Activated T-cell treated with anti-CD3 and anti-CD28 coated beads, Interleukin-2, amount 50 U/mL, for 48 hours (primary cell): ENCODE measurements at regions not wholly inside any gene's neighbourhood (a gene's known extent, or its start where the extent isn't known, plus 50 kb on each side); places are given as distances from the start of the nearest gene placed in this dataset.
"Not testable (repeated sequence)": the region's sequence is repeated elsewhere in the genome, so short reads cannot be mapped to it uniquely, and the experiment has no call there.

Experiments used
- DNase-seq, 2 experiments: peaks; one replicate each; pipeline ENCODE4 v3.0.0-alpha.2; 2020

DNA sequence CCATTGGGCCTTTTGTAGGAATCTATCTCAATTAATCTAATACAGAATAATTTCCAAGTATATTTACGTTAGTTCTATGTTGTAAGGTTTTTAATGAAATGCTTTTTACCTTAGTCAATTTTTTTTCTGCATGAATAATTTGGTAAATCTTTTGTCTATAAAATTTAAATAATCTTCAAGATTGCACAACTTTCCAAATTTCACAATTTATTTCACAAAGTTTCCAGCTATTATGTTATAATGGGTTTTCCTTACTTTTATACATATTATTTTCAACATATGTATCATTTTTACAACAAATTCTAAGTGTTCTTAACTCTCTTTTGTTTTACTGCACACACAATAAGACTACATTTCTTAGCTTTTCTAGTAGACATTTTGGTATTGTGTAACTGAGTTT lies 470.7 kb downstream of the ETV1 start:
- no peak for DNase-seq

DNA sequence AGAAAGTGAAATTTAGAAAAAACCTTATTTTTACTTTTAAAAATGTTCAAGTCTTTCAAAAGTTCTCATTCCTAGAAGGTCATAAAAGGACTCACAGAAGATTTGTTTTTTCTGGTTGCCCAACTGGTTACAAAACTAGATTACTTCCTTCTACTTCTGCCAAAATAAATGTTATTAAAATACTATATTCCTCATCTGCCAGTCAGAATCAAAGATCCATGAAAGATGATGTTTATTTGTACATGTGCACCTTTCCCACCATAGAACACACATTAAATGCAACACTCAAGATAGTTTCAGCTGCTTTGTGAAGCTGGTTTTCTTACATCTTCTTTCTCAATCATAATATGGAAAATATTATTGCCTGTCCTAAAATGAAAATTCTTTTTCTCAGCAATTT lies 465.4 kb downstream of the ETV1 start:
- DNase-seq, result no peak

DNA sequence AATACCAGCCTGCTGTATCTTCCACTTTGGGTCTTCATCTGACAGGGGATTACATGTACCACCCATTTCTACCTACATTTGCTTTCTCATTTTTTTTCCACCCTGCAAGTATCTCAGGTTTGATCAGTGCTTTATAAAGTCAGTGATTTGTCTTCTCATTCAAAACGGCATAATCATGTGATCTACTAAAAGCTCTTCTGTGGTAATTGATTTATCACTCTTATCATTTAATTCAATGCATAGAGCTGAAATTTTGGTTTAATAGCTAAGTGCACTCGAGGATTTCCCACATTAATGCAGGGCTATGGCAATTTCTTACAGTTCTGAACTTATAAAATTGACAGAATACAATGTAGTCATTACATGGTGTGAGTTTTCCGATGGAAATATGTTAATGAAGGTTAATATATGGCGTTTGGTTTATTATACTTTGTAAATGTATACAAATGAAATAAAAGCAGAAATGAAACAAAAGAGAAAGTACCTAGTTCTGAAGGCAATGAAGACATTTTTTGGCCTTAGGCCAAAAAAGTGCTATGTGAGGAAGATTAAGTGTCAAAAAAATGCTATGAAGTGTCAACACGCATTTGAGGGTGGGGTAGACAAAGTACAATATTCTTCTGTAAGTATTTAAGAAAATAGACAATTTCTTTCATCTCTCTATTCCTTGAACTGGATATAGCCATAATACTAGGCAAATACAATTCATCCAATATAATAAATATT lies 457.3 kb downstream of the ETV1 start:
- no peak for DNase-seq

DNA sequence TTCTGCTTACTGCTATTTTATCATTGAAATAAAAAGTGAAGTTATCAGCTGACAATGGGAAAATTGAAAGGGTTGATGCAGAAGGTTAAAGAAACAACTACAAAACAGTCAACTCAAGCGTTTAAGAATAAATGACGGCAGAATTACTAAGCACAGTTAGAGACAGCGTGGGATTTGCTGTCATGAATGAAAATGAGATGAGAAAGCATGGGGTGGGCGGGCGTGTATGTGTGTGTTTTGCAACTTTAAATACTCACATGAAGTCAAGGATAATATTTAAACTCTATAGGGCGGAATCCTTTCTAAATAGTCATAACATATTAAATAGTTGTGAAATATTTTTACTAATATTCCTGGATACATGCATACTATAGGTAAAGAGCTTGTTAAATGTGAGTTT lies 450.8 kb downstream of the ETV1 start:
- DNase-seq, result no peak

DNA sequence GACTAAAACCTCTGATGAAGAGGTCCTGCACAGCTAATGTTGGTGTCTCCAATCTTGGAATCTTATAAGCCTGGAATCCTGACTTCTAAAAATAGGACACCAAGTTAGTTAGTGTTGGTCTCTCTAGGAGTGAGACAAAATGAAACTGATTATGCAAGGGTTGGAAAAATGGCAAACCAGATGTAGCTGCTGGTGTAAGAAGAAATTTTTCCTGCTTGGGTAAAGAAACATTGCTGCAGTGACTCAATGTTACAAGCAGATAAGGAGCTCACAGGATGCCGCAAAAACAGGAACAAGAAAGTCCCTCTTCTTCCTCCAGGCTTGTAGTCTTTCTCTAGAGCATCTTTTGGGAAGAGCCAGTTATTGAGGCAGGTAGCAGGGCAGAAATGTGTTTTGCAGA lies 449.0 kb downstream of the ETV1 start:
- DNase-seq, result no peak

DNA sequence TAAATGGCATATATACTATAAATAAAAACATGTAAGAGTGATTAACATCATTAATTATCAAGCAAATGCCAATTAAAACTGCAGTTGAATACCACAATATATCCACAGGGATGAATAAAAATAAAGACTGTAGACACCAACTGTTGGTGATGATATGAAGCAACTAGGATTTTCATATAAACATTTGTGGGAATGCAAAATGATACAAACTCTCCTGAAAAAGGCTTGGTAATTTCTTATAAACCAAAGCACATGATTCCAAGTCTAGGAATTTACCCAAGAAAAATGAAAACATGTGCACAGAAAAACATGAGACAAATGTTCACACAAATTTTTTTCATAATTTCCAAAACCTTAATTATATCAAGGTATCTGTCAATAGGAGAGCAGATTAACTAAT lies 448.1 kb downstream of the ETV1 start:
- DNase-seq, result no peak

DNA sequence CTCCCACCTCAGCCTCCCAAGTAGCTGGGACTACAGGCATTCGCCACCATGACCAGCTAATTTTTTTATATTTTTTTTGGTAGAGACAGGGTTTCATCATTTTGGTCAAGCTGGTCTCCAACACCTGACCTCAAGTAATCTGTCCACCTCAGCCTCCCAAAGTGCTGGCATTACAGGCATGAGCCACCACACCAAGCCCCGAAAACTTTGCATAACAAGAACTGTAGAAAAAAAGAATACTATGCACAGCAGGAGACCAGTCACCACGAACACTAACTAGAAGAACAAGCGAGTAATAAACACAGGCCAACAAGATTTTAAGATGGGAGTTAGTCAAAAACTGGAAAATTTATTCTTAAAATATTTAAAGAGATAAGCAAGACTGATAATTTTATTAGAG lies 447.0 kb downstream of the ETV1 start:
- no peak for DNase-seq

DNA sequence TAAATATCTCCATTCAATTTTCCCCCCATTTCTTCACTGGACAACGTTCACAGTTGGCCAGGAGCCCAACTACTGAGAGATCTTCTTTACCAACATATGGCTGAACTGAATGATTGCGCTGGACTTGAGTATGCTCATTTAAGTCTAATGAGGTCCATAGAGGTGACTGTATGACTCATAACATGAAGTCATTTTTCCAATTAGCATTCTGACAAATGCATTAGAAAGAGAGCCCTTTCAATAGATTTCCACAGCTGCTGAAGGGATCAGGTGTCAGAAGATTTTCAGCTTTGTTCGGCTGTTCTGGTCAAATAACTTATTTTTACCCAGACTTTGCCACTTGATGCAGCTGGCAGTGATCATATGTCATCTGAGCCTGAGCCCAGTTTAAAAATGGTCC lies 438.0 kb downstream of the ETV1 start:
- no peak for DNase-seq

DNA sequence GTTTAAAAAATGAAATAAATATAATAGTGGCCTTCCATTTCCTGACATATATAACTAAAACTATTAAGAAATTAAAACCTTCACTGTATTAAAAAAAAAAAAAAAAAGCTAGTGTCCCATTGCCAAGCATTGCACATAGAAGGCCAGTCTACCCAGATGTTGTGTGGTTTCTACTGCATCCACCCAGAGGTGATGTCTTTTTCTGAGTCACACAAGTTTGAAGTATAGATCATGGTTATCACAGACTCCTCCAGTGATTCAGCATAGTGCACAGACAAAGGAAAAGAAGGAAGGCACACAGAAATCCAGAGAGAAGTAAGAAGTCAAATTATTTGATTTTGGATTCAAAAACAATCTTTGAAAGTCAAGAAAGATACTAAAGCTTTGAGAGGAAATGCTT lies 429.0 kb downstream of the ETV1 start:
- DNase-seq, result no peak

DNA sequence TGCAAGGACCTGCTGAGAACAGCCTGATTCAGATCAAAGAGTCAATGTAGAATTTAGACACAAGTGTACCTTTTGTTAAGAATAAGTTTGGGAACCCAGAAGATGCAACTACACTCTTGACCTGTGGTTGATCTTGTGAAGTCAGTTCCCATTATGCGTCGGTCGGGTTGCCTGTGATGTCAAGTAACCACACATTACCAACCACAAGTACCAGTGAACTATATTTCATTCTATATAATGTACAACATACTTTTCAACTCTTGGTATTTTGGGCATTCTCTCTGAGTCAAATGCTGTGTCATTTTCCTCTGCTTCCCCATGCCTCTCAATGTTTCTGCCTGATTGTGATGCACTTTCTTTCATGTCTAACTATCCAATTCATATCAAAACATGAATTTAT lies 426.2 kb downstream of the ETV1 start:
- no peak for DNase-seq

DNA sequence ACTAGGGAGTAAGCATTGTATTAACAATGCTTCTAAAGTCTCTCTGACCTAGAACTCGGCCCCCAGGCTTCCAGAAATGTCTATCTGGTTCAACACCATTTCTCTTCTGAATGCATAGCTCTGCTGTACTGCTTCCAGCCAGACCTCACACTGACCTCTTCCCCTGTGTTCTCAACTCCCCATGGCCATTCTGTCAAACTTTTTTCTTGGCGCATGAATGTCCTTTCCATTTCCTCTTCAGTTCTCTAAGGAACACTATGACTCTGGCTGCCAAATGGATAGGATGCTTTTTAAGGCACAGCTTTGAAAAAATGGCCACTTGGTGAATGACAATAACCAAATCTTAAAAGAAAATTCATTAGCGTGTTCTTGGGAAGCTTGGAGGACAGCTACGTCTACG lies 425.8 kb downstream of the ETV1 start:
- DNase-seq, result no peak

DNA sequence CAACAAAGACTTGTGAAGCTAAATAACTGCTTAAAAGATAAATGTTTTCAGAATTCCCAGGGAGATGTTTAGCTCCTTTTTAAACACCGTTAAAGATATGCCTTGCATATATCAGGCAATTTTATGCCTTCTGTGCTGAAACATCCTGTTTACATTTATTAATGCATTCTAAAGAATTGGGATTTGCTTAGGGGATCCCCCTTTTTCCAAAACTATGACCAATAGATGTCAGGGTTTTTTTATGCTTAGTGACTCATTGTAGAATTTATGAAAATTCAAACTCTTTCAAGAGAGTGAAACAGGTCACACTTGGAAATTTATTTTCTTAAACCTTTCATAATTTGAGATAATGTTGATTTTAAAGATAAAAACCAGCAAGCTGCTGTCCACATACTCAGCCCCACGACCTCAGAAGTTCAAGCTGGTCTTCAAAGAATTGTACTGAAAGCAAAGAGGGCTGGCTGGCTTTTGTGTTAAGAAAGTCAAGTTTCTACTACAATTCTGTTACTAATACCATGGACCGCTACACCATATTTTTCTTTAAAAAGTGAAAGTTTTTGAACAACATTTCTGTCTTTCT lies 411.8 kb downstream of the ETV1 start:
- DNase-seq, result no peak

DNA sequence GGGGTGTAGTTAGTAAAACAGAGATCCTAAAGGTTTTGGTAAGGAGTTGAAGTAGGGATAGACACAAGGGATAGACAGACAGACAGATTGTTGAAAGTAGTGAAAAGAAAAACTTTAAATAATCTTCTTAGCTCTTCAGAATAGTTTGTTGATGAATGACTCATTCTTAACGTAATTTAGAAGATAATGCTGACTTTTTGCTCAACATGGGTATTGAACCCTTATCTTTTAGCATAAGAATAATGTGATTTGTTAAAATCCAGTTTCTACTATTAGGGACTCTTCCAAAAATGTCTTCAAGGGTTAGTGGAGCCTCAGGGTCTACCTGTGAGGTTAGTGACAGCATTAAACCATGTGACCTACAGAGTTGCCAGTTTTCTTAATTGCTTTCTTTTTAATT lies 411.2 kb downstream of the ETV1 start:
- no peak for DNase-seq

DNA sequence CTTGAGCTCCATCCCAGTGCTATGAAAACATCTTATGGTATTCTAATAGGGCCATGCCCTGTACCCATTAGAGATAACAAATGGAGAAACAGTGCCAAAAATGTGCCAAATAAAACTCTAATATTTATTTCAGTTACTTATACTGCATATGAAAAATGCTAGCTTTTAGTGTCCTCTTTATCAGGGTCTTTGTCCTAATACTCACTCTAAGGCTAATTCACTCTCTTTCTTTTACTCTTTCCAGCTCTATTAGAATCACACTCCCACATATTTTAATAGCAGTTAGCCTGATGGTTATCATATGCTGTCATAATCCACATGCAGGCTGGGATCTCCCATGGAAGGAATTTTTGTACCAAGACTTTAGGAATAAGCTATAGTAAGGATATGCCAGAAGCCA lies 408.4 kb downstream of the ETV1 start:
- DNase-seq, result no peak

DNA sequence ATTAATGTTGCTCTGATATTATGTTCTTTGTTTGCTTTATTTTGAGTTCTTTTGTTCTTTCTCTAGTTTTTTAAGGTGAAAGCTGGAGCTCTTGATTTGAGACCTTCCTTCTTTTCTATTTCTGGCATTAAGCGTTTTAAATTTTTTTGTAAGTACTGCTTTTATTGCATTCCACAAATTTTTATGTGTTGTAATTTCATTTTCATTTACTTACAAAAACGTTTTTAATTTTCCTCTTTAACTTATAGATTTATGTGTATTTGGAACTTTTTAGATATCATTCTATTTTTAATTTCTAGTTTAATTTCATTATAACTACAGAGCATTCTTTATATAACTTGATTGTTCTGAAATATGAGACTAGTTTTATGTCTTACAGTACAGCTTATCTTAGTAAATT lies 395.6 kb downstream of the ETV1 start:
- no peak for DNase-seq

DNA sequence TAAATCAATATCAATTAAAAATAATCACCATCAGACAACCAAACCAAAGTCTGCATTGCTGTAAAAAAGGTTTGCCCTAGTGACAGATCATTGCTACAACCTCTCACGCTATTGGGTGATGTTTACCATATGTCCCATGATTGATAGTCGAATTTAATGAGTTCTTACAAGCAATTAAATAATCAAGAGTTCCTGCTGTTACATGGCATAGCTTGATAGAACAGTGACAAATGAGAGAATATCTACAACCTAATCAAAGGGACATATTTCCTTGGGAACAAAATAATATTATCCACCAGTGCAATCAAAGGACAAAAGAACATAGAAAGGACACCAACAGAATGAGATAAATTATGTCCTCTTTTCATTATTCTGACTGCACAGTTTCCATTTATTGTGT lies 387.4 kb downstream of the ETV1 start:
- DNase-seq, result no peak

DNA sequence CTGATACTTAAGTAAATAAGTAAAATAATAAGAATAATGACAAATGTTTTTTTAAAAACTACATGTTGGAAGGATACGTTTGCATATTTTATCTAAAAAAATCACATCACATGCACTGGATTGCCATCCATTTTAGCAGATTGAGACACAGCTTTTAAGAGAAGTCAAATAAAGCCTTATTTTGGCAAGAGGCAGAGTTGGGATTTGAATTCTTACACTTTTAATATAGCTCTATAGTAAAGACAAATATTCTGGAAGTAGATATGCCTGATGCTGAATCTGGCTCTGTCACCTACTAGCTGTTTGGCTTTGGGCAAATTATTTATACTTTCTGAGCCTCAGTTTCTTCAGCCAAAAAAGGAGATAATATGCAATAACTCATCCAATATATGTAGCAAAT lies 386.4 kb downstream of the ETV1 start:
- DNase-seq, result no peak

DNA sequence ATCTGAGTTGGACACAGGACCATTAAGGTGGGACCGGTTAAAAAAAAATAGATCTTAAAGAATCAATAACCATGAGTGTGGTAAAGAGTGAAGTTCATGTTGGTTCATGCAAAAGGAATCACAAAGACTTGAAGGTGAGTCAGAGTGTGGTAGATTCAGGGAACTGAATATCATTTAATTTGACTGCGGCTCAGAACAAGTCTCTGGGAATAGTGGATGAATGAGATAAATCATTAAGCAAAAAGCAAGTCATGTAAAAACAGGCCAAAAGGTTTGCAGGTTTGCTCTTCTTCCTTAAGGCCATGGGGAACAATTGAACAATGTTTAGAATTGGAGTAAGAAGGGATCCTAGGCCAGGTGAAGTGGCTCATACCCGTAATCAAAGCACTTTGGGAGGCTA lies 385.8 kb downstream of the ETV1 start:
- no peak for DNase-seq

DNA sequence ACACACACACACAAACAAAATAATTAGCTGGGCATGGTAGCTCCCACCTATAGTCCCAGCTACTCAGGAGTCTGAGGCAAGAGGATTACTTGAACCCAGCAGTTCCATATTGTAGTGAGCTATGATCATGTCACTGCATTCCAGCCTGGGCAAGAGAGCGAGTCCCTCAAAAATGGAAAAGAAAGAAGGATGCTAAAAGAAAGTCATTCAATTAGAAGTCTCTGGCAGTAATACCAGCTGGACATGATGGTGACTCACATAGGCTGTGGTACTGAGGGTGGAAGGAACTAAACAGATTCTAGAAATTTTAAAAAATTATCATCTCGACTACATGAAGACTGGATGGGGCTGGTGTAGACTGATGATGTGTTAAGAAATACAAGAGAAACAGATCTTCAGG lies 385.3 kb downstream of the ETV1 start:
- no peak for DNase-seq

DNA sequence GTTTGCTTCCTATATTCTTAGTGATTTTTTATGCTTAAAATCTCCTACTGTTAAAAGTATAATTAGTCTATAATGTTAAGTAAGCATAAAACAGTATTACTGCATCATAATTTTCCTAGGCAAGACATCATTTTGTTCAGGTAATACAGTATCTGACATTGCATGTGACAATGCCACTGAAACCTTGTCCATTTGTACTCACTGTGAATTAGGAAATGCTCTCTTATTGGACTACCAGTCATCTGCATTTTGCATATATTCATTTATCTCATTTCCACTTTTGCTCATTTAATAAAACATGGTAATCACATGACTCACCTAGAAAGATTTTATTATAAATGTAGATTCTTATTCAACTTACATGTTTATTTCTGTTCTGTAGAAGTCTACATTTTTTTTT lies 379.1 kb downstream of the ETV1 start:
- no peak for DNase-seq

DNA sequence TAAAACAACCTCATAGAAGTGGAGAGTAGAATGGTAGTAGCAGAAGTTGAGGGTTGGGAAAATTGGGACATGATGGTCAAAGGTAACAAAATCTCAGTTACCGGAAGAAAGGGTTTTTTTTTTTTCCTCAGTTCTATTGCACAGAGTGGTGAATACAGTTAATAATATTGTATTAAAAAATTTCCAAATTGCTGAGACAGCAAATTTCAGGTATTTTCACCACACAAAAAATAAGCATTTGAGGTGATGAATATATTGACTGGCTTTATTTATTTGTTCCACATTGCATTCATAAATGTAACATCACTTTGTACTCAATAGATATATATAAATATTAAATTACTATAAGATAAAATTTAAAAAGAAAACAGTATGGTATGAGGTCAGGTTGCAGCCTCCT lies 373.8 kb downstream of the ETV1 start:
- DNase-seq, result no peak

DNA sequence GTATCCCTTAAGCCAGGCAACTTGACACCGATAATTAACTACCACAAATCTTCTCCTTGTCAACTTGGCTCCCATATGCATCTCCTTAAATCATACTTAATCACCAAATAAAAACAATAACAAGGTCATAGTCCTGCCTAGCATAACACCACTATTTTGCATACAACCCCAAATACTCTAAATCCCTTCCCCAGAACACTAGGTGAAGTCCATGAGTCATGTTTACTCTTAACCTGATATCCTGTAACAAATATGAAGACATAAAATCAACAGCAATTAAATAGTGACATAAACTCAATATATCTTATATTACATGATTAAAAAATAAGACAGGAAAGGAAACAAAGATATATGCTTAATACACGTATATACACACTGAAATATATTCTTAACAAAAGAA lies 362.0 kb downstream of the ETV1 start:
- no peak for DNase-seq

DNA sequence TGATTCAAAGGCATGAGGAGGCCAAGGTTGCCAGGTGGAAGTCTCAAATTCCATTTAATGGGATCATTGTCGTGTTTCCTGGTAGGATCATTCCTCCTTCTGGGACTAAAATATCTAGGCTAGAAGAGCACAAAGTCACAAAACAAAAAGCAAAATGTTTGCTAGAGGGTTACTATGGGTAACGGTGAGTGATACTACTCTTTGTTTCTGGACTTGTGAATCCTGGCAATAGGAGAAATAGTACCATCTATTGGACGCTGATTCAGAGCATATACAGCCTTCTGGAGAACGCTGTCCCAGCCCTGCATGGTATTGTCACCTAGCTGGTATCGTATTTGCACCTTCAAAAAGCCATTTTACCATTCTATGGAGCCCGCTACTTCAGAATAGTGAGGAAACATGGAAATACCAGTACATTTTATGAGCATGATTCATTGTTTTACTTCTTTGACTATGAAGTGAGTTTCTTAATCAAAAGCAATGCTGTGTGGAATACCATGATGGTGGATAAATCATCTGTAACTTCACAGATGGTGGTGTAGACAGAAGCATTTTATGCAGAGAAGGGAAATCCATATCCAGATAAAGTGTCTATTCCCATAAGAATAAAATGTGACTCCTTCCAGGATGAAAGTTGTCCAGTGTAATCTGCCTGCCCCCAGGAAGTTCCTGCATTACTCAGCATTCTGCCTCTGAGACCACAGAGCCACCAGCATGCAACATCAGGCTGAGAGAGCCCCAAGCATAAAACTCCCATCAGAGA lies 361.0 kb downstream of the ETV1 start:
- DNase-seq, result no peak

DNA sequence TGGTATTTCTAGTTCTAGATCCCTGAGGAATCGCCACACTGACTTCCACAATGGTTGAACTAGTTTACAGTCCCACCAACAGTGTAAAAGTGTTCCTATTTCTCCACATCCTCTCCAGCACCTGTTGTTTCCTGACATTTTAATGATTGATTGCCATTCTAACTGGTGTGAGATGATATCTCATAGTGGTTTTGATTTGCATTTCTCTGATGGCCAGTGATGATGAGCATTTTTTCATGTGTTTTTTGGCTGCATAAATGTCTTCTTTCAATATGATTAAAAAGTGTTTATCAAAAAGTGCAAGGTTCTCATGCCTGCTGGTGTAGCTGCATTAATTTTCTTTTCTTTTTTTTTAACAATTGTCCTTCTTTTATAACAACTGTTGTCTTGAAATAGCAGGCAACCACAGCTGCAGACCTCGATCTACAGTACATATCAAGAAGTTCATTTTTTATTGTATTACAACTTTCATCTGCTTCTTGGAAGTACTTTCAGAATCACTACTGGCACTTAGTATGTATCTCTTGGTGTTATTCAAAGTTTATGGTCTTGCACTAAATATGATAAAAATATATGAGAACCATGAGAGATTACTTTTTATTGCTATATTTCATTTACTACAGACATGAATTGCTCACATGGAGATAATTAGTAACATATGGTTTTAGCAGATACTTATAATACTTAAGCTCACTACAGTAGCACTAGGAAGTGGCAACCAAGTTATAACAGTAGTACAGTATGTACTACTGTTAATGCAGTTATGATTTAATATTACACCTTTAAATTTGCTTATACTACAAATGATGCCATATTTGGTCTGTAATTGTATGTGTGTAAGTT lies 358.0 kb downstream of the ETV1 start:
- not testable (repeated sequence) for DNase-seq
